ENCODE measurements at regions not wholly inside any gene's neighbourhood (a gene's known extent, or its start where the extent isn't known, plus 50 kb on each side); places are given as distances from the start of the nearest gene placed in this dataset.
"Not testable (repeated sequence)": the region's sequence is repeated elsewhere in the genome, so short reads cannot be mapped to it uniquely, and the experiment has no call there.

GRCh38 chr10:118948786-118949185 lies 80.7 kb upstream of the NANOS1 start:
- no peak for DNase-seq (ENCODE audit: low read depth in 2 of 2)

GRCh38 chr10:118950190-118950680 lies 79.3 kb upstream of the NANOS1 start:
- DNase-seq (ENCODE audit: low read depth in 2 of 2): no peak

GRCh38 chr10:118950997-118951637 lies 78.4 kb upstream of the NANOS1 start:
- DNase-seq (ENCODE audit: low read depth in 2 of 2): no peak

GRCh38 chr10:118952493-118953295 lies 76.8 kb upstream of the NANOS1 start:
- DNase-seq (ENCODE audit: low read depth in 2 of 2): no peak

- DNase-seq (ENCODE audit: low read depth in 2 of 2): no peak
Measured at GRCh38 chr10:118953598-118954393, 75.7 kb upstream of the NANOS1 start.

GRCh38 chr10:118955531-118955930 lies 74.0 kb upstream of the NANOS1 start:
- no peak for DNase-seq (ENCODE audit: low read depth in 2 of 2)

- no peak for DNase-seq (ENCODE audit: low read depth in 2 of 2)
Measured at GRCh38 chr10:118955951-118956801, 73.3 kb upstream of the NANOS1 start.

GRCh38 chr10:118956802-118957442 lies 72.6 kb upstream of the NANOS1 start:
- DNase-seq (ENCODE audit: low read depth in 2 of 2): no peak

- no peak for DNase-seq (ENCODE audit: low read depth in 2 of 2)
Measured at GRCh38 chr10:118957443-118957825, 72.1 kb upstream of the NANOS1 start.

- DNase-seq (ENCODE audit: low read depth in 2 of 2): no peak
Measured at GRCh38 chr10:118957966-118958365, 71.5 kb upstream of the NANOS1 start.

- no peak for DNase-seq (ENCODE audit: low read depth in 2 of 2)
Measured at GRCh38 chr10:118958559-118958958, 71.0 kb upstream of the NANOS1 start.

GRCh38 chr10:118958984-118959925 lies 70.3 kb upstream of the NANOS1 start:
- no peak for DNase-seq (ENCODE audit: low read depth in 2 of 2)

- no peak for DNase-seq (ENCODE audit: low read depth in 2 of 2)
Measured at GRCh38 chr10:118960157-118961090, 69.1 kb upstream of the NANOS1 start.

GRCh38 chr10:118961436-118961835 lies 68.1 kb upstream of the NANOS1 start:
- no peak for DNase-seq (ENCODE audit: low read depth in 2 of 2)

GRCh38 chr10:118962331-118962868 lies 67.1 kb upstream of the NANOS1 start:
- DNase-seq (ENCODE audit: low read depth in 2 of 2): not testable (repeated sequence)

- no peak for DNase-seq (ENCODE audit: low read depth in 2 of 2)
Measured at GRCh38 chr10:118963341-118963740, 66.2 kb upstream of the NANOS1 start.

GRCh38 chr10:118963933-118964332 lies 65.6 kb upstream of the NANOS1 start:
- DNase-seq (ENCODE audit: low read depth in 2 of 2): no peak

- DNase-seq (ENCODE audit: low read depth in 2 of 2): not testable (repeated sequence)
Measured at GRCh38 chr10:118964476-118964875, 65.0 kb upstream of the NANOS1 start.
